HCT116 (cell line): ENCODE measurements at regions not wholly inside any gene's neighbourhood (a gene's known extent, or its start where the extent isn't known, plus 50 kb on each side); places are given as distances from the start of the nearest gene placed in this dataset.

Experiments
- ATAC-seq: fragments of 200-7000 bp; cut with Tn5 transposase; 2 replicates; pipeline ENCODE4 v1.9.1; 2020; ENCODE audit warnings: mild to moderate bottlenecking, moderate library complexity
- BruUV-seq: library from RNA; stranded (reverse); fragments of 400-500 nt; replicated peaks from 2 replicates; lab custom pipeline; 2021; lab: Mats Ljungman, UMichigan
- CTCF ChIA-PET: fragments of 300-600 bp; sonication (Branson Sonifier 250); formaldehyde crosslinking; loops from one replicate; lab custom pipeline; 2021; ENCODE audit warnings: antibody characterized with exemption; lab: Charles Lee
- POLR2A ChIA-PET: fragments of 300-600, 350-600 bp; sonication (Branson Sonifier 250); formaldehyde crosslinking; loops from one replicate; lab custom pipeline; 2021; ENCODE audit warnings: antibody characterized with exemption; lab: Charles Lee
- RAD21 ChIA-PET, 2 experiments: fragments of 300-600 bp; sonication (Branson Sonifier 250); formaldehyde crosslinking; loops; one replicate each; lab custom pipeline; 2023; ENCODE audit warnings: low total read pairs in 2 of 2; ENCODE audit not compliant: uncharacterized antibody in 2 of 2, unreplicated experiment in 2 of 2, low non-redundant PET in 1 of 2; lab: Charles Lee
- DNase-seq: peaks from one replicate; pipeline ENCODE4 v3.0.0-alpha.2; 2010; ENCODE audit warnings: low read depth, low spot score
- H2AFZ ChIP-seq: fragments of 200-600 bp; shearing (Covaris generic), sonication (generic); 2 replicates; pipeline ENCODE4 v1.6.1; 2017; ENCODE audit warnings: low read depth, mixed run types, mixed read lengths, antibody characterized with exemption, low read length; ENCODE audit not compliant: poor library complexity, severe bottlenecking
- H3K27ac ChIP-seq: 2 replicates; pipeline ENCODE4 v1.5.1; 2012; ENCODE audit warnings: low read depth, low read length
- H3K27me3 ChIP-seq: fragments of 200-600 bp; sonication (generic); 2 replicates; pipeline ENCODE4 v1.6.1; 2016; ENCODE audit warnings: mixed run types, low read length, mixed read lengths; ENCODE audit not compliant: insufficient read depth
- H3K36me3 ChIP-seq, 2 experiments: fragments of 200-500 bp in 1 of 2; fragments of 200-600 bp in 1 of 2; sonication (Bioruptor generic) in 1 of 2; sonication (generic) in 1 of 2; 2 replicates each; pipeline versions ENCODE4 v1.5.1 to v1.6.1; 2014 to 2016; ENCODE audit warnings: low read length in 2 of 2, inconsistent platforms in 1 of 2, mixed read lengths in 1 of 2, mixed run types in 1 of 2; ENCODE audit not compliant: insufficient read depth in 2 of 2, control insufficient read depth in 1 of 2
- H3K4me1 ChIP-seq, 2 experiments: fragments of 200-600 bp in 1 of 2; sonication (generic) in 1 of 2; 2 replicates each; pipeline versions ENCODE4 v1.5.1 to v1.6.1; 2012 to 2017; ENCODE audit warnings: low read length in 2 of 2, inconsistent platforms in 1 of 2, mild to moderate bottlenecking in 1 of 2, mixed read lengths in 1 of 2, mixed run types in 1 of 2, moderate library complexity in 1 of 2; ENCODE audit not compliant: insufficient read depth in 2 of 2, control insufficient read depth in 1 of 2
- H3K4me2 ChIP-seq: fragments of 200-600 bp; sonication (generic); 2 replicates; pipeline ENCODE4 v1.6.1; 2017; ENCODE audit warnings: mixed run types, low read length, mixed read lengths
- H3K4me3 ChIP-seq, 2 experiments: fragments of 200-600 bp in 1 of 2; sonication (generic) in 1 of 2; replicated peaks in 1 of 2; 2 replicates each; pipeline ENCODE4 v1.5.1; 2011 to 2016; ENCODE audit warnings: low read length in 2 of 2, control low read depth in 1 of 2, low read depth in 1 of 2, mild to moderate bottlenecking in 1 of 2, mixed read lengths in 1 of 2, mixed run types in 1 of 2
- H3K79me2 ChIP-seq: fragments of 200-600 bp; sonication (generic); 2 replicates; pipeline ENCODE4 v1.6.1; 2017; ENCODE audit warnings: mild to moderate bottlenecking, mixed run types, low read length, moderate library complexity, mixed read lengths; ENCODE audit not compliant: insufficient read depth
- H3K9ac ChIP-seq: fragments of 200-600 bp; sonication (generic); 2 replicates; pipeline ENCODE4 v1.6.1; 2016; ENCODE audit warnings: low read length, mixed read lengths
- H3K9me2 ChIP-seq: fragments of 200-600 bp; sonication (generic), shearing (Covaris generic); 2 replicates; pipeline ENCODE4 v1.6.1; 2017; ENCODE audit warnings: mixed run types, mild to moderate bottlenecking, moderate library complexity; ENCODE audit not compliant: insufficient read depth
- H3K9me3 ChIP-seq, 2 experiments: fragments of 200-500 bp in 1 of 2; fragments of 200-600 bp in 1 of 2; sonication (Bioruptor generic) in 1 of 2; sonication (generic) in 1 of 2; 2 replicates each; pipeline ENCODE4 v1.6.1; 2014 to 2017; ENCODE audit warnings: low read length in 2 of 2, mixed read lengths in 2 of 2, inconsistent platforms in 1 of 2, low read depth in 1 of 2, mild to moderate bottlenecking in 1 of 2, mixed run types in 1 of 2, moderate library complexity in 1 of 2; ENCODE audit not compliant: control insufficient read depth in 1 of 2, insufficient read depth in 1 of 2
- H4K20me1 ChIP-seq: fragments of 200-600 bp; sonication (generic), shearing (Covaris generic); 2 replicates; pipeline ENCODE4 v1.6.1; 2017; ENCODE audit warnings: mixed run types, mild to moderate bottlenecking, moderate library complexity; ENCODE audit not compliant: insufficient read depth
- EGR1 ChIP-seq: IDR thresholded peaks from 2 replicates; pipeline ENCODE4 v1.6.1; 2012; ENCODE audit warnings: low read depth
- ELF1 ChIP-seq: IDR thresholded peaks from 2 replicates; pipeline ENCODE4 v1.6.1; 2012; ENCODE audit warnings: low read depth, borderline replicate concordance
- EZH2phosphoT487 ChIP-seq: fragments of 200-600 bp; IDR thresholded peaks from 2 replicates; pipeline ENCODE4 v1.6.1; 2018; ENCODE audit warnings: antibody characterized with exemption, borderline replicate concordance
- FOSL1 ChIP-seq: IDR thresholded peaks from 2 replicates; pipeline ENCODE4 v1.6.1; 2012; ENCODE audit warnings: low read depth
- POLR2A ChIP-seq: IDR thresholded peaks from 2 replicates; pipeline ENCODE4 v1.7.0; 2011; ENCODE audit warnings: borderline replicate concordance; ENCODE audit not compliant: insufficient read depth, insufficient read length; ENCODE audit errors: extremely low read depth
- POLR2AphosphoS5 ChIP-seq: IDR thresholded peaks from 2 replicates; pipeline ENCODE4 v1.6.1; 2011; ENCODE audit warnings: mild to moderate bottlenecking, low read depth, low read length, moderate library complexity
- RAD21 ChIP-seq: IDR thresholded peaks from 2 replicates; pipeline ENCODE4 v1.6.1; 2012; ENCODE audit warnings: low read depth, mild to moderate bottlenecking
- SP1 ChIP-seq: IDR thresholded peaks from 2 replicates; pipeline ENCODE4 v1.6.1; 2012; ENCODE audit warnings: low read depth
- SRF ChIP-seq: IDR thresholded peaks from 2 replicates; pipeline ENCODE4 v1.6.1; 2012; ENCODE audit warnings: low read depth
- TCF7L2 ChIP-seq: IDR thresholded peaks from 2 replicates; pipeline ENCODE4 v1.7.0; 2011; ENCODE audit warnings: borderline replicate concordance, inconsistent platforms; ENCODE audit not compliant: insufficient read depth, insufficient read length; ENCODE audit errors: extremely low read depth
- YY1 ChIP-seq: IDR thresholded peaks from 2 replicates; pipeline ENCODE4 v1.6.1; 2011; ENCODE audit warnings: low read length, low read depth, moderate library complexity, mild to moderate bottlenecking; ENCODE audit not compliant: insufficient replicate concordance; ENCODE audit errors: extremely low read depth
- ZFX ChIP-seq: fragments of 450-650 bp; IDR thresholded peaks from 2 replicates; pipeline ENCODE4 v1.6.1; 2017
- ZNF274 ChIP-seq: fragments of 200-500 bp; sonication (Bioruptor generic); IDR thresholded peaks from 2 replicates; pipeline ENCODE4 v1.6.1; 2014; ENCODE audit warnings: mild to moderate bottlenecking, low read depth, low read length, inconsistent platforms
- intact Hi-C: fragments of 100-400 bp; cut with micrococcal nuclease; formaldehyde crosslinking; loops from 2 replicates; pipeline ENCODE4 v1.10.0; 2022
- TF ChIP-seq, protein P1 (sequence below): IDR thresholded peaks from 2 replicates; pipeline ENCODE4 v1.6.1; 2012
- TF ChIP-seq, protein P2 (sequence below): IDR thresholded peaks from 2 replicates; pipeline ENCODE4 v1.6.1; 2012; ENCODE audit warnings: low read depth
- TF ChIP-seq, protein P3 (sequence below): IDR thresholded peaks from 2 replicates; pipeline ENCODE4 v1.6.1; 2012
- TF ChIP-seq, protein P4 (sequence below), 3 experiments: fragments of 200-600 bp in 1 of 3; sonication (generic) in 1 of 3; IDR thresholded peaks in 2 of 3; conservative IDR thresholded peaks in 1 of 3; 2 replicates each; pipeline ENCODE4 v1.5.1; 2012 to 2017; ENCODE audit warnings: low read depth in 2 of 3, low read length in 2 of 3, antibody characterized with exemption in 1 of 3, borderline replicate concordance in 1 of 3, control low read depth in 1 of 3, mild to moderate bottlenecking in 1 of 3, mixed read lengths in 1 of 3, mixed run types in 1 of 3, moderate library complexity in 1 of 3; ENCODE audit not compliant: insufficient read depth in 1 of 3

DNA sequence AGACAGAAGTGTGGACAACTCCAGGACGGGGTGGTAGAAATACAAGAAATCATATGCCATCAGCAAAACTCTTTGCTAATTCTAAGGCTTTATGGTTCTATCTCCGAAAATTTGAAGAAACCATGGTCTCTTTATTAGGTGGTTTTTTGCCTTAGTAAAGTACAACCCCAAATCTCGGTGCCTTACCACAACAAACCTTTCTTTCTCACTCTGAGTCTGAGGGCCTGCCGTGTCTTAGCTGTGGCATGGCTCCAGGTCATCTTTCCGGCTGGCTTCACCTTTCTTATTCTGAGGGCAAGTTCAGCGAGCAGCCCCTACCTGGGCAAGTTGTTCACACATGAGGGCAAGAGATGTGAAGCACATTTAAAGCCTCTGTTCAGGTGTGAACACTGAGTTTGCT, 280.6 kb downstream of the TTLL7 start:
- Histone ChIP-seq H3K9me3 (no peaks in the 10 kb centered on the region), H4K20me1 (no peaks in the 10 kb centered on the region), H3K36me3 (no peaks in the 10 kb centered on the region), H3K9me2 (no peaks in the 10 kb centered on the region), H3K27me3 (no peaks in the 10 kb centered on the region), H3K9ac (no peak overlapping the region), H3K4me1 (no peaks in the 10 kb centered on the region), H3K4me3 (no peak overlapping the region), H3K79me2 (no peaks in the 10 kb centered on the region), H3K4me2 (no peak overlapping the region), H2AFZ (no peak overlapping the region), H3K27ac (no peak overlapping the region)
- DNase-seq (no peak), ATAC-seq (no peak)
- CTCF ChIA-PET: no interaction called here
- intact Hi-C loops: no loop called here
- TF ChIP-seq POLR2A (no peak), YY1 (no peak), EGR1 (no peak), EZH2phosphoT487 (no peak), ELF1 (no peak), RAD21 (no peak), TCF7L2 (no peak), SRF (no peak), ZNF274 (no peak), ZFX (no peak), POLR2AphosphoS5 (no peak), SP1 (no peak), FOSL1 (no peak)
- TF ChIP-seq, protein P1, sequence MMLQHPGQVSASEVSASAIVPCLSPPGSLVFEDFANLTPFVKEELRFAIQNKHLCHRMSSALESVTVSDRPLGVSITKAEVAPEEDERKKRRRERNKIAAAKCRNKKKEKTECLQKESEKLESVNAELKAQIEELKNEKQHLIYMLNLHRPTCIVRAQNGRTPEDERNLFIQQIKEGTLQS: no peak
- TF ChIP-seq, protein P2, sequence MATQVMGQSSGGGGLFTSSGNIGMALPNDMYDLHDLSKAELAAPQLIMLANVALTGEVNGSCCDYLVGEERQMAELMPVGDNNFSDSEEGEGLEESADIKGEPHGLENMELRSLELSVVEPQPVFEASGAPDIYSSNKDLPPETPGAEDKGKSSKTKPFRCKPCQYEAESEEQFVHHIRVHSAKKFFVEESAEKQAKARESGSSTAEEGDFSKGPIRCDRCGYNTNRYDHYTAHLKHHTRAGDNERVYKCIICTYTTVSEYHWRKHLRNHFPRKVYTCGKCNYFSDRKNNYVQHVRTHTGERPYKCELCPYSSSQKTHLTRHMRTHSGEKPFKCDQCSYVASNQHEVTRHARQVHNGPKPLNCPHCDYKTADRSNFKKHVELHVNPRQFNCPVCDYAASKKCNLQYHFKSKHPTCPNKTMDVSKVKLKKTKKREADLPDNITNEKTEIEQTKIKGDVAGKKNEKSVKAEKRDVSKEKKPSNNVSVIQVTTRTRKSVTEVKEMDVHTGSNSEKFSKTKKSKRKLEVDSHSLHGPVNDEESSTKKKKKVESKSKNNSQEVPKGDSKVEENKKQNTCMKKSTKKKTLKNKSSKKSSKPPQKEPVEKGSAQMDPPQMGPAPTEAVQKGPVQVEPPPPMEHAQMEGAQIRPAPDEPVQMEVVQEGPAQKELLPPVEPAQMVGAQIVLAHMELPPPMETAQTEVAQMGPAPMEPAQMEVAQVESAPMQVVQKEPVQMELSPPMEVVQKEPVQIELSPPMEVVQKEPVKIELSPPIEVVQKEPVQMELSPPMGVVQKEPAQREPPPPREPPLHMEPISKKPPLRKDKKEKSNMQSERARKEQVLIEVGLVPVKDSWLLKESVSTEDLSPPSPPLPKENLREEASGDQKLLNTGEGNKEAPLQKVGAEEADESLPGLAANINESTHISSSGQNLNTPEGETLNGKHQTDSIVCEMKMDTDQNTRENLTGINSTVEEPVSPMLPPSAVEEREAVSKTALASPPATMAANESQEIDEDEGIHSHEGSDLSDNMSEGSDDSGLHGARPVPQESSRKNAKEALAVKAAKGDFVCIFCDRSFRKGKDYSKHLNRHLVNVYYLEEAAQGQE: no peak
- TF ChIP-seq, protein P3, sequence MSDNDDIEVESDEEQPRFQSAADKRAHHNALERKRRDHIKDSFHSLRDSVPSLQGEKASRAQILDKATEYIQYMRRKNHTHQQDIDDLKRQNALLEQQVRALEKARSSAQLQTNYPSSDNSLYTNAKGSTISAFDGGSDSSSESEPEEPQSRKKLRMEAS: no peak
- TF ChIP-seq, protein P4, sequence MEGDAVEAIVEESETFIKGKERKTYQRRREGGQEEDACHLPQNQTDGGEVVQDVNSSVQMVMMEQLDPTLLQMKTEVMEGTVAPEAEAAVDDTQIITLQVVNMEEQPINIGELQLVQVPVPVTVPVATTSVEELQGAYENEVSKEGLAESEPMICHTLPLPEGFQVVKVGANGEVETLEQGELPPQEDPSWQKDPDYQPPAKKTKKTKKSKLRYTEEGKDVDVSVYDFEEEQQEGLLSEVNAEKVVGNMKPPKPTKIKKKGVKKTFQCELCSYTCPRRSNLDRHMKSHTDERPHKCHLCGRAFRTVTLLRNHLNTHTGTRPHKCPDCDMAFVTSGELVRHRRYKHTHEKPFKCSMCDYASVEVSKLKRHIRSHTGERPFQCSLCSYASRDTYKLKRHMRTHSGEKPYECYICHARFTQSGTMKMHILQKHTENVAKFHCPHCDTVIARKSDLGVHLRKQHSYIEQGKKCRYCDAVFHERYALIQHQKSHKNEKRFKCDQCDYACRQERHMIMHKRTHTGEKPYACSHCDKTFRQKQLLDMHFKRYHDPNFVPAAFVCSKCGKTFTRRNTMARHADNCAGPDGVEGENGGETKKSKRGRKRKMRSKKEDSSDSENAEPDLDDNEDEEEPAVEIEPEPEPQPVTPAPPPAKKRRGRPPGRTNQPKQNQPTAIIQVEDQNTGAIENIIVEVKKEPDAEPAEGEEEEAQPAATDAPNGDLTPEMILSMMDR (IDR thresholded peaks at IDR 0.05 in 2 of 3, conservative IDR thresholded peaks at IDR 0.05 in 1 of 3; ENCODE audit: borderline replicate concordance in 1 of 3, insufficient read depth in 1 of 3, low read depth in 2 of 3, low read length in 2 of 3): no peak
- RAD21 ChIA-PET: no interaction called here
- POLR2A ChIA-PET: no interaction called here
- BruUV-seq: no TSS peak
